Liver (tissue), 8 donors: ENCODE measurements at regions not wholly inside any gene's neighbourhood (a gene's known extent, or its start where the extent isn't known, plus 50 kb on each side); places are given as distances from the start of the nearest gene placed in this dataset.

Experiments used
- DNase-seq: peaks from one replicate; pipeline ENCODE4 v3.0.0-alpha.2; 2017; ENCODE audit warnings: low spot score
- H3K27ac ChIP-seq, 2 donors: one replicate each; pipeline ENCODE4 v1.7.0; 2013; ENCODE audit warnings: inconsistent platforms in 2 of 2, low read length in 2 of 2, control low read depth in 1 of 2, low read depth in 1 of 2, mild to moderate bottlenecking in 1 of 2
- H3K27me3 ChIP-seq, 4 donors: one replicate each; pipeline versions ENCODE4 v1.6.1 to v1.7.0; 2013; ENCODE audit warnings: low read length in 3 of 4, inconsistent platforms in 1 of 4, mild to moderate bottlenecking in 1 of 4, moderate library complexity in 1 of 4; ENCODE audit not compliant: control insufficient read depth in 4 of 4, insufficient read depth in 4 of 4
- H3K36me3 ChIP-seq, 4 donors: one replicate each; pipeline versions ENCODE4 v1.6.1 to v1.7.0; 2013; ENCODE audit warnings: low read length in 3 of 4, mild to moderate bottlenecking in 3 of 4, low read depth in 1 of 4, moderate library complexity in 1 of 4; ENCODE audit not compliant: control insufficient read depth in 4 of 4, insufficient read depth in 3 of 4
- H3K4me1 ChIP-seq, 4 donors: one replicate each; pipeline versions ENCODE4 v1.6.1 to v1.7.0; 2013; ENCODE audit warnings: low read length in 3 of 4, mild to moderate bottlenecking in 3 of 4, moderate library complexity in 1 of 4; ENCODE audit not compliant: control insufficient read depth in 4 of 4, insufficient read depth in 4 of 4
- H3K4me3 ChIP-seq, 3 donors: one replicate each; pipeline versions ENCODE4 v1.6.1 to v1.7.0; 2013; ENCODE audit warnings: low read length in 3 of 3, control low read depth in 1 of 3, low read depth in 1 of 3, mild to moderate bottlenecking in 1 of 3
- H3K9ac ChIP-seq, 2 donors: one replicate each; pipeline ENCODE4 v1.7.0; 2013; ENCODE audit warnings: low read length in 2 of 2, mild to moderate bottlenecking in 2 of 2, moderate library complexity in 2 of 2, control low read depth in 1 of 2, low read depth in 1 of 2
- H3K9me3 ChIP-seq, 4 donors: one replicate each; pipeline versions ENCODE4 v1.6.1 to v1.7.0; 2013; ENCODE audit warnings: low read length in 3 of 4; ENCODE audit not compliant: control insufficient read depth in 4 of 4
- EGR1 ChIP-seq, 2 donors: IDR thresholded peaks; 2 replicates each; pipeline ENCODE4 v1.6.1; 2016 to 2018; ENCODE audit warnings: antibody characterized with exemption in 2 of 2, low read depth in 2 of 2
- FOXA2 ChIP-seq: IDR thresholded peaks from 2 replicates; pipeline ENCODE4 v1.6.1; 2016; ENCODE audit warnings: antibody characterized with exemption
- GABPA ChIP-seq, 2 donors: IDR thresholded peaks in 1 of 2; conservative IDR thresholded peaks in 1 of 2; 2 replicates each; pipeline ENCODE4 v1.6.1; 2016; ENCODE audit warnings: antibody characterized with exemption in 2 of 2, mild to moderate bottlenecking in 1 of 2, moderate library complexity in 1 of 2
- HNF4A ChIP-seq, 2 donors: conservative IDR thresholded peaks; 2 replicates each; pipeline ENCODE4 v1.6.1; 2016; ENCODE audit warnings: antibody characterized with exemption in 2 of 2, mild to moderate bottlenecking in 2 of 2
- HNF4G ChIP-seq: IDR thresholded peaks from 2 replicates; pipeline ENCODE4 v1.6.1; 2016; ENCODE audit warnings: antibody characterized with exemption
- JUND ChIP-seq, 2 donors: IDR thresholded peaks; 2 replicates each; pipeline ENCODE4 v1.6.1; 2016; ENCODE audit warnings: antibody characterized with exemption in 2 of 2
- NR2F2 ChIP-seq: IDR thresholded peaks from 2 replicates; pipeline ENCODE4 v1.6.1; 2016; ENCODE audit warnings: antibody characterized with exemption
- RAD21 ChIP-seq, 2 donors: IDR thresholded peaks; 2 replicates each; pipeline ENCODE4 v1.6.1; 2016; ENCODE audit warnings: antibody characterized with exemption in 2 of 2, mild to moderate bottlenecking in 2 of 2
- RXRA ChIP-seq, 2 donors: IDR thresholded peaks; 2 replicates each; pipeline ENCODE4 v1.6.1; 2017 to 2018; ENCODE audit warnings: antibody characterized with exemption in 2 of 2, mild to moderate bottlenecking in 1 of 2
- SP1 ChIP-seq: IDR thresholded peaks from 2 replicates; pipeline ENCODE4 v1.6.1; 2018; ENCODE audit warnings: antibody characterized with exemption, mild to moderate bottlenecking
- TAF1 ChIP-seq: conservative IDR thresholded peaks from 2 replicates; pipeline ENCODE4 v1.6.1; 2016; ENCODE audit warnings: antibody characterized with exemption, mild to moderate bottlenecking
- YY1 ChIP-seq: IDR thresholded peaks from 2 replicates; pipeline ENCODE4 v1.6.1; 2016; ENCODE audit warnings: antibody characterized with exemption, mild to moderate bottlenecking
- WGBS: extraction: QIAGEN DNeasy Blood & Tissue Kit; methylation state at CpG from one replicate; pipeline ENCODE4 v1.1.7; 2013; 5-methylcytosine and 5-hydroxymethylcytosine counted together
- TF ChIP-seq, protein P1 (sequence below): IDR thresholded peaks from 2 replicates; pipeline ENCODE4 v1.6.1; 2016; ENCODE audit warnings: antibody characterized with exemption
- TF ChIP-seq, protein P2 (sequence below): IDR thresholded peaks from 2 replicates; pipeline ENCODE4 v1.6.1; 2016; ENCODE audit warnings: antibody characterized with exemption, mild to moderate bottlenecking
- TF ChIP-seq, protein P3 (sequence below): IDR thresholded peaks from 2 replicates; pipeline ENCODE4 v1.6.1; 2016; ENCODE audit warnings: antibody characterized with exemption
- TF ChIP-seq, protein P4 (sequence below): fragments of 150-350 bp; IDR thresholded peaks from 2 replicates; pipeline ENCODE4 v1.5.1; 2017; ENCODE audit warnings: improper control_type of control experiment, low read depth, low read length; ENCODE audit not compliant: missing input control
- donor health status: healthy.
- donor health status: healthy.
- donor health status: healthy.
- donor health status: healthy.
- donor health status: healthy.

DNA sequence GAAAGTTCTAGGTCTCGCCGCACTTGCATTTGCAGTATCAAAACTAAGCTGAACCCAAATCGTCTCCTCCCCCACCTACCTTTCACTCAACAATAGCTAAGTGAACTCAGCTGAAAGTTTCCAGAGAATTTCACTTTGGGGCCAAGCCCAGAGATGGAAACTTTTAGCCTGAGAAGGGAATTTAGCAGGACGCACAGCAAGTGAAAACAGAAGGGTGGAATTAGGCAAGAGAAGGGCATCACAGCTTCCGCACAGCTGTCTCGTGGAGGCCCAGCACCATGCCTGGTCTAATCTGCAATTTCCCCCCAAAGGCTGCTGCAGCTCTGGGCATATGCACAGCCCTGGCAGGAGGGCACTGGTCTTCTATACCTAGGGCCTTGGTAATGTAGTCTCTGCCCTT is 262.0 kb downstream of the TNS1 start:
- no peaks in the 10 kb centered on the region for H3K9me3 ChIP-seq
- no peak overlapping the region for H3K9ac ChIP-seq
- H3K36me3 ChIP-seq = peaks cover 0 to 2% (median 0%) of the 10 kb centered on the region in 4 donors
- no peak overlapping the region for H3K27ac ChIP-seq
- no peaks in the 10 kb centered on the region for H3K27me3 ChIP-seq
- no peak overlapping the region for H3K4me3 ChIP-seq
- no peak for DNase-seq
- H3K4me1 ChIP-seq = no peaks in the 10 kb centered on the region
- WGBS = 94% methylated on average over 6 of the region's 6 CpGs
- TF ChIP-seq, protein P1, sequence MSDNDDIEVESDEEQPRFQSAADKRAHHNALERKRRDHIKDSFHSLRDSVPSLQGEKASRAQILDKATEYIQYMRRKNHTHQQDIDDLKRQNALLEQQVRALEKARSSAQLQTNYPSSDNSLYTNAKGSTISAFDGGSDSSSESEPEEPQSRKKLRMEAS = no peak
- no peak for TF ChIP-seq SP1
- TF ChIP-seq, protein P2, sequence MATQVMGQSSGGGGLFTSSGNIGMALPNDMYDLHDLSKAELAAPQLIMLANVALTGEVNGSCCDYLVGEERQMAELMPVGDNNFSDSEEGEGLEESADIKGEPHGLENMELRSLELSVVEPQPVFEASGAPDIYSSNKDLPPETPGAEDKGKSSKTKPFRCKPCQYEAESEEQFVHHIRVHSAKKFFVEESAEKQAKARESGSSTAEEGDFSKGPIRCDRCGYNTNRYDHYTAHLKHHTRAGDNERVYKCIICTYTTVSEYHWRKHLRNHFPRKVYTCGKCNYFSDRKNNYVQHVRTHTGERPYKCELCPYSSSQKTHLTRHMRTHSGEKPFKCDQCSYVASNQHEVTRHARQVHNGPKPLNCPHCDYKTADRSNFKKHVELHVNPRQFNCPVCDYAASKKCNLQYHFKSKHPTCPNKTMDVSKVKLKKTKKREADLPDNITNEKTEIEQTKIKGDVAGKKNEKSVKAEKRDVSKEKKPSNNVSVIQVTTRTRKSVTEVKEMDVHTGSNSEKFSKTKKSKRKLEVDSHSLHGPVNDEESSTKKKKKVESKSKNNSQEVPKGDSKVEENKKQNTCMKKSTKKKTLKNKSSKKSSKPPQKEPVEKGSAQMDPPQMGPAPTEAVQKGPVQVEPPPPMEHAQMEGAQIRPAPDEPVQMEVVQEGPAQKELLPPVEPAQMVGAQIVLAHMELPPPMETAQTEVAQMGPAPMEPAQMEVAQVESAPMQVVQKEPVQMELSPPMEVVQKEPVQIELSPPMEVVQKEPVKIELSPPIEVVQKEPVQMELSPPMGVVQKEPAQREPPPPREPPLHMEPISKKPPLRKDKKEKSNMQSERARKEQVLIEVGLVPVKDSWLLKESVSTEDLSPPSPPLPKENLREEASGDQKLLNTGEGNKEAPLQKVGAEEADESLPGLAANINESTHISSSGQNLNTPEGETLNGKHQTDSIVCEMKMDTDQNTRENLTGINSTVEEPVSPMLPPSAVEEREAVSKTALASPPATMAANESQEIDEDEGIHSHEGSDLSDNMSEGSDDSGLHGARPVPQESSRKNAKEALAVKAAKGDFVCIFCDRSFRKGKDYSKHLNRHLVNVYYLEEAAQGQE = no peak
- TF ChIP-seq RXRA (IDR thresholded peaks at IDR 0.05) = no peak
- no peak for TF ChIP-seq JUND (IDR thresholded peaks at IDR 0.05)
- TF ChIP-seq GABPA (IDR thresholded peaks at IDR 0.05 in 1 of 2, conservative IDR thresholded peaks at IDR 0.05 in 1 of 2) = no peak
- TF ChIP-seq, protein P3, sequence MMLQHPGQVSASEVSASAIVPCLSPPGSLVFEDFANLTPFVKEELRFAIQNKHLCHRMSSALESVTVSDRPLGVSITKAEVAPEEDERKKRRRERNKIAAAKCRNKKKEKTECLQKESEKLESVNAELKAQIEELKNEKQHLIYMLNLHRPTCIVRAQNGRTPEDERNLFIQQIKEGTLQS = no peak
- no peak for TF ChIP-seq NR2F2
- TF ChIP-seq RAD21 (IDR thresholded peaks at IDR 0.05) = no peak
- TF ChIP-seq FOXA2 = no peak
- TF ChIP-seq HNF4G = no peak
- TF ChIP-seq YY1 = no peak
- TF ChIP-seq EGR1 (IDR thresholded peaks at IDR 0.05; ENCODE audit: low read depth in 2 of 2) = no peak
- TF ChIP-seq, protein P4, sequence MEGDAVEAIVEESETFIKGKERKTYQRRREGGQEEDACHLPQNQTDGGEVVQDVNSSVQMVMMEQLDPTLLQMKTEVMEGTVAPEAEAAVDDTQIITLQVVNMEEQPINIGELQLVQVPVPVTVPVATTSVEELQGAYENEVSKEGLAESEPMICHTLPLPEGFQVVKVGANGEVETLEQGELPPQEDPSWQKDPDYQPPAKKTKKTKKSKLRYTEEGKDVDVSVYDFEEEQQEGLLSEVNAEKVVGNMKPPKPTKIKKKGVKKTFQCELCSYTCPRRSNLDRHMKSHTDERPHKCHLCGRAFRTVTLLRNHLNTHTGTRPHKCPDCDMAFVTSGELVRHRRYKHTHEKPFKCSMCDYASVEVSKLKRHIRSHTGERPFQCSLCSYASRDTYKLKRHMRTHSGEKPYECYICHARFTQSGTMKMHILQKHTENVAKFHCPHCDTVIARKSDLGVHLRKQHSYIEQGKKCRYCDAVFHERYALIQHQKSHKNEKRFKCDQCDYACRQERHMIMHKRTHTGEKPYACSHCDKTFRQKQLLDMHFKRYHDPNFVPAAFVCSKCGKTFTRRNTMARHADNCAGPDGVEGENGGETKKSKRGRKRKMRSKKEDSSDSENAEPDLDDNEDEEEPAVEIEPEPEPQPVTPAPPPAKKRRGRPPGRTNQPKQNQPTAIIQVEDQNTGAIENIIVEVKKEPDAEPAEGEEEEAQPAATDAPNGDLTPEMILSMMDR = no peak

DNA sequence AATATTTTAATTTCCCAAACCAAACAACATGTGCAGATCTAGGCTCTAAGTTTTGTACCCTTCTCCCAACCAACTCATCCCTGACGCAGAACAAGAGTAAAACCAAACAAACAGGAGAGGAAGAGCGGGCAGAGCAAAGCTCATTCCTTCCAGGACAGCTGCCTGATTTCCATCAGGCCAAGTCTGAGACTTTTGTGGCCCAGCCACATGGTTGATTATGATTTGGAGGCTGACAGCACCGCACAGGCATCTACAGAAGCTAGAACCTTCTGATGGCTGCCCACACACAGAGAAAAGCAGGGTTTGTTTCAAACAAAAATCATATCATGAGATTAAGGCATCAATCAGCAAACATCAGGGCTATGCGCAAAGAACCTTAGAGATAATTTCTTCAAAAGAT is 262.6 kb downstream of the TNS1 start:
- no peak for DNase-seq
- H3K4me3 ChIP-seq = no peak overlapping the region
- no peak overlapping the region for H3K27ac ChIP-seq
- 94% methylated on average over 4 of the region's 4 CpGs for WGBS
- TF ChIP-seq, protein P3 = no peak
- TF ChIP-seq GABPA (IDR thresholded peaks at IDR 0.05 in 1 of 2, conservative IDR thresholded peaks at IDR 0.05 in 1 of 2) (no peak), HNF4G (no peak), TAF1 (no peak), RXRA (IDR thresholded peaks at IDR 0.05) (no peak), RAD21 (IDR thresholded peaks at IDR 0.05) (no peak), HNF4A (conservative IDR thresholded peaks at IDR 0.05) (no peak), FOXA2 (no peak), EGR1 (IDR thresholded peaks at IDR 0.05; ENCODE audit: low read depth in 2 of 2) (no peak), YY1 (no peak), JUND (IDR thresholded peaks at IDR 0.05) (no peak), SP1 (no peak)
- TF ChIP-seq, protein P2 = no peak
- TF ChIP-seq, protein P4 = no peak
- TF ChIP-seq, protein P1 = no peak
- no peak overlapping the region for H3K9ac ChIP-seq
- H3K27me3 ChIP-seq = no peaks in the 10 kb centered on the region
- H3K9me3 ChIP-seq = no peaks in the 10 kb centered on the region
- peaks cover 0 to 2% (median 0%) of the 10 kb centered on the region in 4 donors for H3K36me3 ChIP-seq
- H3K4me1 ChIP-seq = no peaks in the 10 kb centered on the region
